Natural killer cell (primary cell): ENCODE measurements at regions not wholly inside any gene's neighbourhood (a gene's known extent, or its start where the extent isn't known, plus 50 kb on each side); places are given as distances from the start of the nearest gene placed in this dataset.

ENCODE experiments used
- ATAC-seq, 3 donors: fragments of 150-1000 bp in 2 of 3; fragments of 200-7000 bp in 1 of 3; cut with Tn5 transposase; 1 replicate in 1 of 3; 2 replicates in 2 of 3; pipeline ENCODE4 v1.10.0; 2021; ENCODE audit warnings: mild to moderate bottlenecking in 2 of 3, moderate library complexity in 2 of 3
- DNase-seq, 2 donors: peaks; one replicate each; pipeline versions ENCODE4 v3.0.0 to v3.0.0-alpha.2; 2013 to 2021; ENCODE audit warnings: mixed read lengths in 1 of 2
- H3K27ac ChIP-seq: one replicate; pipeline ENCODE4 v1.5.1; 2013; ENCODE audit warnings: mild to moderate bottlenecking, low read length
- H3K27me3 ChIP-seq: one replicate; pipeline ENCODE4 v1.6.1; 2013; ENCODE audit warnings: low read length; ENCODE audit not compliant: control insufficient read depth, insufficient read depth
- H3K36me3 ChIP-seq: one replicate; pipeline ENCODE4 v1.6.1; 2013; ENCODE audit warnings: low read length; ENCODE audit not compliant: control insufficient read depth, insufficient read depth
- H3K4me1 ChIP-seq: one replicate; pipeline ENCODE4 v1.6.1; 2013; ENCODE audit warnings: low read length; ENCODE audit not compliant: control insufficient read depth, insufficient read depth
- H3K4me3 ChIP-seq: one replicate; pipeline ENCODE4 v1.5.1; 2013; ENCODE audit warnings: low read length
- H3K9me3 ChIP-seq: one replicate; pipeline ENCODE4 v1.6.1; 2013; ENCODE audit warnings: low read length; ENCODE audit not compliant: control insufficient read depth, insufficient read depth
- H3K27ac Mint-ChIP-seq, 2 donors: one replicate each; pipeline ENCODE4 v1.8.0; 2022; ENCODE audit warnings: mild to moderate bottlenecking in 2 of 2, mixed read lengths in 2 of 2, moderate library complexity in 1 of 2
- H3K27me3 Mint-ChIP-seq, 2 donors: one replicate each; pipeline ENCODE4 v1.8.0; 2022; ENCODE audit warnings: low read depth in 2 of 2, mixed read lengths in 2 of 2
- H3K36me3 Mint-ChIP-seq: one replicate; pipeline ENCODE4 v1.8.0; 2022; ENCODE audit warnings: mixed read lengths
- H3K4me1 Mint-ChIP-seq, 2 donors: one replicate each; pipeline ENCODE4 v1.8.0; 2022; ENCODE audit warnings: mixed read lengths in 2 of 2
- H3K4me3 Mint-ChIP-seq: one replicate; pipeline ENCODE4 v1.8.0; 2022; ENCODE audit warnings: mild to moderate bottlenecking, moderate library complexity, mixed read lengths
- H3K9me3 Mint-ChIP-seq, 2 donors: one replicate each; pipeline ENCODE4 v1.8.0; 2022; ENCODE audit warnings: mixed read lengths in 2 of 2
- WGBS: methylation state at CpG from one replicate; pipeline ENCODE4 v1.1.7; 2013; ENCODE audit warnings: missing lambda C conversion rate; ENCODE audit not compliant: insufficient coverage; 5-methylcytosine and 5-hydroxymethylcytosine counted together
- intact Hi-C: fragments of 100-400 bp; cut with micrococcal nuclease; formaldehyde crosslinking; loops from one replicate; pipeline ENCODE4 v1.14.2; 2022
- TF ChIP-seq, protein P1 (sequence below): fragments of 200-600 bp; IDR thresholded peaks from one replicate; pipeline ENCODE4 v1.8.0; 2022; ENCODE audit warnings: antibody characterized with exemption

DNA sequence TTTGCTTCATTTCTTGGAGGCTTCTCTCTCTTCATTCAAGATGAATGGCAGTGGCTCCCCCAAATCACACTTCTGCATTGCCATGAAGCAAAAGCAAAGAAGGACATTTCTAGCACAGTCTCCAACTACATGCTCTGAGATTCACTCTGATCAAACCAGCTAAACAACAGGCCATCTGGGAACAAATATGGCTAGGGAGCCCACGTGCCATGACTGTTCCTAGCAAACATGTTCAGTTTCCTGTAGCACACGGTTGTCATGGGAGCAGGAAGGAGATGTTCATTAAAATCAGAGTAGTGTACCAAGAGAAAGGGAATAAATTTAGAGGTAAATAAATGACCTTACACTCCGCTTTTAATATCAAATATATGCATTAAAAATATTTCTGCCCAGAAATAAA, 327.3 kb downstream of the GBE1 start:
- WGBS, result 77% methylated on average over 3 of the region's 3 CpGs
- Histone ChIP-seq H3K36me3 (no peaks in the 10 kb centered on the region), H3K27me3 (no peaks in the 10 kb centered on the region), H3K4me3 (no peak overlapping the region), H3K4me1 (no peaks in the 10 kb centered on the region), H3K27ac (no peak overlapping the region), H3K9me3 (peaks cover 4% of the 10 kb centered on the region)
- H3K36me3 Mint-ChIP-seq, result no peaks in the 10 kb centered on the region
- H3K27me3 Mint-ChIP-seq, result no peaks in the 10 kb centered on the region
- peaks cover 9 to 10% of the 10 kb centered on the region in 2 donors for H3K9me3 Mint-ChIP-seq
- H3K4me3 Mint-ChIP-seq, result no peak overlapping the region
- DNase-seq, result no peak
- intact Hi-C loops, result no loop called here
- ATAC-seq, result no peak
- TF ChIP-seq, protein P1, sequence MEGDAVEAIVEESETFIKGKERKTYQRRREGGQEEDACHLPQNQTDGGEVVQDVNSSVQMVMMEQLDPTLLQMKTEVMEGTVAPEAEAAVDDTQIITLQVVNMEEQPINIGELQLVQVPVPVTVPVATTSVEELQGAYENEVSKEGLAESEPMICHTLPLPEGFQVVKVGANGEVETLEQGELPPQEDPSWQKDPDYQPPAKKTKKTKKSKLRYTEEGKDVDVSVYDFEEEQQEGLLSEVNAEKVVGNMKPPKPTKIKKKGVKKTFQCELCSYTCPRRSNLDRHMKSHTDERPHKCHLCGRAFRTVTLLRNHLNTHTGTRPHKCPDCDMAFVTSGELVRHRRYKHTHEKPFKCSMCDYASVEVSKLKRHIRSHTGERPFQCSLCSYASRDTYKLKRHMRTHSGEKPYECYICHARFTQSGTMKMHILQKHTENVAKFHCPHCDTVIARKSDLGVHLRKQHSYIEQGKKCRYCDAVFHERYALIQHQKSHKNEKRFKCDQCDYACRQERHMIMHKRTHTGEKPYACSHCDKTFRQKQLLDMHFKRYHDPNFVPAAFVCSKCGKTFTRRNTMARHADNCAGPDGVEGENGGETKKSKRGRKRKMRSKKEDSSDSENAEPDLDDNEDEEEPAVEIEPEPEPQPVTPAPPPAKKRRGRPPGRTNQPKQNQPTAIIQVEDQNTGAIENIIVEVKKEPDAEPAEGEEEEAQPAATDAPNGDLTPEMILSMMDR, result no peak
- no peaks in the 10 kb centered on the region for H3K4me1 Mint-ChIP-seq
- no peak overlapping the region for H3K27ac Mint-ChIP-seq

DNA sequence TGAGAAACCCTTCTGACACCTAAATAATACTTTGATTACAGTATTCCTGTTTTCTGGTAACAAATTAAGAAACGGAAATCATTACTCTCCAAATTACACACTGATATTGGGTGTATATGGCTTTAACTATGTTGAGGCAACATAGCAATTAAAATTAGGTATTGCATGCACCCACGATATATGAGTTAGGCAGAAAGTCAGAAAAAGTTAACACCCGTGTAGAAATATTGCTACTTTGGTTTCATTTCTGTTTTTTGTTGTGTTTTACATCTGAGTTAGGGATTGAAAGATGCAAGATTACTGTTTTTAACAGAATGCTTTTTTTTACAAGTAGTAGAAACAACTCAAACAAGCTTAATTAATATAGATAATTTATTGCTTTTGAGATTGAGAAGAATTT, 327.8 kb downstream of the GBE1 start:
- H3K9me3 ChIP-seq, result peaks cover 4% of the 10 kb centered on the region
- TF ChIP-seq, protein P1, result no peak
- H3K36me3 Mint-ChIP-seq, result no peaks in the 10 kb centered on the region
- no peaks in the 10 kb centered on the region for H3K4me1 ChIP-seq
- H3K4me3 Mint-ChIP-seq, result no peak overlapping the region
- 79% methylated on average over 2 of the region's 3 CpGs for WGBS
- intact Hi-C loops, result no loop called here
- no peak overlapping the region for H3K4me3 ChIP-seq
- no peaks in the 10 kb centered on the region for H3K27me3 ChIP-seq
- peaks cover 7% of the 10 kb centered on the region in 2 donors for H3K9me3 Mint-ChIP-seq
- H3K27ac ChIP-seq, result no peak overlapping the region
- no peaks in the 10 kb centered on the region for H3K4me1 Mint-ChIP-seq
- no peaks in the 10 kb centered on the region for H3K27me3 Mint-ChIP-seq
- DNase-seq (no peak), ATAC-seq (no peak)
- no peak overlapping the region for H3K27ac Mint-ChIP-seq
- no peaks in the 10 kb centered on the region for H3K36me3 ChIP-seq

DNA sequence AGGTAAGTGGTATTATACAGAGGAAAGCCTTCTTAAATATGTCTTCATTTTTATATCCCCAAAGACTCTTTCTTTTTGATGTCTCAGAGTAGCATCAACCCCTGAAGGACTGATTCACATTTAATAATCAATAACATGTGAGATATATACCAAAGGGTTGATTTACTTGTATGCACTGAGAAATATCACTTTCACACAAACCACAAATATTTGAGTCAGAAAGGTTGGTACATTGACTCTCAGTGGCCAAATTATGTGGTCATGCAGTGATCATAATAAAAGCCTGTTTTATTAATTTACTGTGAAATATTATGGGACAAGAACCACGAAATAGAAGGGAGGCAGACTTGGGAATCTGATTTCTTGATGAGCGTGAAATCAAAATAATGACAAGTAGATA, 329.0 kb downstream of the GBE1 start:
- WGBS, result 88% methylated on average over 2 of the region's 2 CpGs
- intact Hi-C loops, result no loop called here
- peaks cover 3 to 6% of the 10 kb centered on the region in 2 donors for H3K9me3 Mint-ChIP-seq

More for the DNA sequence above, 329.0 kb downstream of the GBE1 start:
- Histone ChIP-seq H3K27me3 (no peaks in the 10 kb centered on the region), H3K4me1 (no peaks in the 10 kb centered on the region), H3K4me3 (no peak overlapping the region), H3K36me3 (no peaks in the 10 kb centered on the region), H3K27ac (no peak overlapping the region), H3K9me3 (peaks cover under 1% of the 10 kb centered on the region)
- DNase-seq (no peak), ATAC-seq (no peak)
- Mint-ChIP-seq H3K36me3 (no peaks in the 10 kb centered on the region), H3K27me3 (no peaks in the 10 kb centered on the region), H3K4me3 (no peak overlapping the region), H3K27ac (no peak overlapping the region), H3K4me1 (no peaks in the 10 kb centered on the region)
- TF ChIP-seq, protein P1, result no peak
